ENCODE measurements at regions not wholly inside any gene's neighbourhood (a gene's known extent, or its start where the extent isn't known, plus 50 kb on each side); places are given as distances from the start of the nearest gene placed in this dataset.
A peak's percentile ranks its signal among the peaks of the same experiment; 100 is the strongest.

DNA sequence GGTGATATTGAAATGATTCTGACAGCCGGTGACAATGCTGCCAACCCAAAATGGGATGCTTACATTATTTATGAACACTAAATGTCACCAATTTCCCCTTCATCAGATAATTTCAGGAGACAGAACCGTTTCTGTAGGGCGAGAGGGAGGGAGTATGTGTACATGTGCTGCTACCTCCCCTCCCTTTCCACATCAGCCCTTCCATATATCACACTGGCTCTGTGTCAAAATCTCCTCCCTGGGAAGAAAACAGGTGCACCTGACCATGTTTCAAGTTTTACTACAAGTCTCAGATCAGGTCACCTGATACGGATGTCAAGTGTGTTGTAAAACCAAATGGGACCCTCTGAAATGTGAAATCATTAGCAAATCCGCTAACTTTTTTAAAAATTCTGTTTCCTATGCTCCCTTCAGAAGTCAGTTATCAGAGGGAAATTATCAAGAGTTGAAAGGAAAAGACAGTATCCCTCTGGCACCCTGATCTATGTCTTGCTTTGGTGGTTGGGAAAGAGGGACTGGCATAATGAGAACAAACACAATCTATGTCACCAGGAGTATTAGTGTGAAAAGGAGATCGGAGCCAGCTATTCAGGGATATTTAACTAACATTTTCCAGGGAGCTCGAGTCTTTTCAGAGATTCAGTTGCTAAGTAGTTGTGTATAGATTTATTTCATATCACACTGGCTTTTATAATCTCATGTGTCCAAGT lies 1002.3 kb upstream of the CDH8 start:
- DNase-seq: no peak

GRCh38 chr16:63037761-63038396 lies 1001.6 kb upstream of the CDH8 start:
- DNase-seq: no peak

- DNase-seq: no peak
Measured at GRCh38 chr16:63018581-63019223, 982.5 kb upstream of the CDH8 start.

DNA sequence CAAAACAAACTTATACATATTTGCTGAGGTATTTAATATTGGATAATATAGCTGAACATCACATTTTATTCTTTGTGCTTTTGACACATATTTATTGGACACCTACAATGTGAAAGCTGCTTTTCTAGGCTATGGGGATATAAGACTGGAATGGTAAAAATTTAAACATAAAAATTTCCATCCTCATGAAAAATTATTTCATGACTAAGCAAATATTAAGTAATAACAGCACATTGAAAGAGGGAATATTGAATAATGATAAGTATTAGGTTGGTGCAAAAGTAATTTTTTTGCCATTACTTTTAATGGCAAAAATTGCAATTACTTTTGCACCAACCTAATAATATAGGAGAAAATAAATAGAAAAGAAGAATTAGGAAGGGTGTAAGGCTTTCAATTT lies 972.5 kb upstream of the CDH8 start:
- no peak for DNase-seq

- DNase-seq: peak; percentile 0
Measured at GRCh38 chr16:63005356-63005755, 969.1 kb upstream of the CDH8 start.

- no peak for DNase-seq
Measured at GRCh38 chr16:62989480-62989879, 953.2 kb upstream of the CDH8 start.

- DNase-seq: no peak
Measured at GRCh38 chr16:62985722-62986121, 949.5 kb upstream of the CDH8 start.

DNA sequence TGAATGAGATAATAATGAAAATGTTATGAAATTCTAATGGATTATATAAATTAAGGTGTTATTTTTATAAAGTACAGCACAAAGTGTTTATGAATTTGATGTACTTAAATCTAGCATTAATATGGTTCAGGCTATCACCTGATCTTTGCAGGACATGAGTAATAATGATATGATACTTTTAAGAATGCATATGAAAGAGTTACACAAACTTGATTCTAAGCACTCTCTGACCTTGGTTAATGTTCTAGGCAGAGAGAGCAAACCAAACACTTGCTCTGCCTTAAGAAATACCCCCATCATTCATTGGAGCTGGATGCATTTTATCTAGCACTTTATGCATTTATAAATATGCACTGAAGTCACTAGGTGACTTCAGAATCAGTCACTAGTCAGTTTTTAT lies 942.2 kb upstream of the CDH8 start:
- DNase-seq: no peak

DNA sequence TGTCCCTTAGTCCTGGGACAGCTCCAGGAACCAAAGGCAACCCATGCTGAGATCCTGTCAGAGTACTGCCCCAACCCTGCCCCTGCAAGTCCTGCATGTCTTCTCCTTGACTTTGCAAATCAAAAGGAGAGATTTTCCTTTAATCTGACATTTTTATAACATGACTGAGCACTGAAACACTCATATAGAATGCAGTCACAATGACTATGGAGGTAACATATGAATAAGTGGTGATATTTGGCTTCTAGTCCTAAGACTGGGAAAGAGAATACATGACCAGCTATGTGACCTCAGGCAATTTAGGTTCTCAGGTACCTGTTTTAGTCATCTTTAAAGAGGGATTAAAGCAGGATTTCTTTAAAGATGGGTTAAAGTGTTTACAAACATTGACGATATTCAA lies 941.6 kb upstream of the CDH8 start:
- DNase-seq: no peak

DNA sequence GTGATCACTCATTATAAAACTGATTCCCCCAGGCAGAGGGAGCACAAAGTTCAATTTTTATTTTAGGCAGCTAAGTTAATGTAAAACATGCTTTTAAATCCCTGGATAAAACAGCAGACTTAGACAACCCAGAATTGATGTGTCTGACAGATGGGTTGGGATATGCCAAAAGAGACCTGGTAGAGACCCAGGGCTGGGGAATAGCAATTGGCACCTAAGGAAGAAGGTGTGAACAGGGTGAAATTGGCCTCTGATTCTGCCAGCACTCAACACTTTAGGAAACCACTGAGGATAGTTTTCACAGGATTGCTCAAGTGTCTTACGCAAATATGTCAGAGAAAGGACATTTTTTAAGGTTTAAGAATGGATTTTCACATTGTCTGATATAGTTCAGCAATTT lies 938.2 kb upstream of the CDH8 start:
- no peak for DNase-seq

GRCh38 chr16:62970851-62971250 lies 934.6 kb upstream of the CDH8 start:
- no peak for DNase-seq

DNA sequence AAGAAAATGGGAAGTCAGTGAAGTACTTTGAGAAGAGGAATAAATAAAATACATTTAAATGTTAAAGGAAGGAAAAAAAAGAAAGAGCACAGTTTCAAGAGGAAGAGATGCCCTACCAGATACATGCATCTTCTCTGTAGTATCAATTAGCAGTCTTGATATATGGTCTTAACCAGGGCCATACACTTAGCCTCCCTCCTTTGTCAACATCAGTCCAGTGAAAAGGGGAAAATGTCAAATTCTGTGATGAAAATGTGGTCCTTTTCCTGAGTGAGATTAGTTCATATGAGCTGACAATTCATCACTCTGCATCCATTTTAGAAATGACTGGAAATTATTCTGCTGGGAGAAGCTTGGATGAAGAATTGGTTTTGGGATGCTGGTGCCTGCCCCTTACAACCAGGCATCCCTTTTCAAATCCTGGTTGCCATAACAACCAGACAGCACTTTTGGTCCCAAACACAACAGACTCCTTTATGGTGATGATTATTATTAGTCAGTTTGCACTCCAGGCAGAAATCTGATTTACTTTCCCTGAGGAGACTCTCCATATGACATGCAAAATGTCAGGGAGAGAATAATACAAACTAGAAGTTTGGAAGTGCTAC lies 933.6 kb upstream of the CDH8 start:
- DNase-seq: no peak

DNA sequence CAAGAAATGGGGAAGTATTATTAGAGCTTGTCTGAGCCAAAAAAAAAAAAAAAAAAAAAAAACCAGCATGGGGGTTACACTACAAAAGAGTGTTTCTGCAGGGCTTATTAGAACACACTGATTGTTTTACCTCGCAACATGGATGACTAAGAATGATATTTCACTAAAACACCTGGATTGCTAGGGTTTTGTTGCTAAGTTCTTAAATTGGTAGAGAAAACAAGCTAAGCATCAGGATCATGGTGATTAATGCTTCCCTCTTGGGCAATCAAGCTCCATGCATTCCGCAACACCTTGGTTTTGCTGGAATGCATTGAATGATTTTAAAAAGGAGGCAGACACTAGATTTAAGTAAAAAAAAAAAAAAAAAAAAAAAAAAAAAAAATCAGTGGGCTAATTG lies 931.4 kb upstream of the CDH8 start:
- no peak for DNase-seq

DNA sequence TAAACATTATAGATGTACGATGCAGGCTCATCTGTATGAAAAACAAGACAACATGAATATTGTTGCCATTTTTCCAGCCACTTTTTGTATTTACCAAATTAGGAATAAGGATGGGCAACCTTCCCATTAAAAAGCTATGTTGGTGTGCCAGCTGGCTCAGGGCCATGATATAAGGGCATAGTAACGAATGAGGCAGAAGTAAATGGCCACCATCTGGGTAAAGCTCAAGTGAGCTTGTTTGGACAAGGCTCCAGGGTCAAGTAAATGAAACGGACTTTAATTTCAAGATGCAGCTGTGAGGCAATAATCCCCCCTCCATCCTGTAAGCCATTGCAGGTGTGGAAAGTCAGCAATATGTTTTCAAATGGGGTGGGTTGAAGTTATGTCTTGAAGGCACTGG lies 930.9 kb upstream of the CDH8 start:
- no peak for DNase-seq

DNA sequence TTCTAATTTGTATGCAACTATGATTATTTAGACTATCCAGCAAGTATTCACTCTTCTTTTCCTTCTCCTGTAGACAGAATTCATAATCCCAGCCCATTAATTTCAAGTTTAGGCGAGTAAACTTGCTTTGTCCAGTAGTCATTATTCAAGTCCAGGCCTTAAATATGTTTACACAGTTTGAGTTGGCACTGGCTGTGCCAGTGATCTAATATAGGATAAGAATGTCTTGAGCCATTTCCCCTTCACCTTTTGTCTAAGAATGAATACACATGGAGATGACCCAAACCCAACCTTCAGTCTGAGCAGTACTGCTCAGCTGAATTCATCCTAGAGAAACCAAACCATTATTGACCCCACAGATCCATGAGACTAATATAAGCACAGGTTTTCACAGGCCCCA lies 930.4 kb upstream of the CDH8 start:
- no peak for DNase-seq

DNA sequence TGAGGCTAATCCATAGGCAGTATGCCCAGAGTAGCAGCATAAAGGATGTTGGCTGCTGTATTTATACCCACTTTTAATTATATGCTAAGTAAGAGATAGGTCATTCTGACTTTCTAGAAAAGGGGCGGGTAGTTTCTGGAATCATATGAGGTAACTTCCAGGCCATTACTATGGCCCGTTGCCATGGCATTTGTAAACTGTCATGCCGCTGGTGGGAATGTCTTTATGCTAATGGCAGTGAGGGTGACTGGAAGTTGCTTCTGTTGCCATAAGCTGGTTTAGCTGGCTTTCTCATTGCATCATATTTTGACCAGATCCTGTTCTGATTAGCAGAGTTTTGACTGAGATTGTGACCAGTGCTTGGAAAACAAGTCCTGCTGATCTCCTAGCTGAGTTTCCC lies 929.6 kb upstream of the CDH8 start:
- DNase-seq: no peak

- no peak for DNase-seq
Measured at GRCh38 chr16:62963846-62964245, 927.6 kb upstream of the CDH8 start.

DNA sequence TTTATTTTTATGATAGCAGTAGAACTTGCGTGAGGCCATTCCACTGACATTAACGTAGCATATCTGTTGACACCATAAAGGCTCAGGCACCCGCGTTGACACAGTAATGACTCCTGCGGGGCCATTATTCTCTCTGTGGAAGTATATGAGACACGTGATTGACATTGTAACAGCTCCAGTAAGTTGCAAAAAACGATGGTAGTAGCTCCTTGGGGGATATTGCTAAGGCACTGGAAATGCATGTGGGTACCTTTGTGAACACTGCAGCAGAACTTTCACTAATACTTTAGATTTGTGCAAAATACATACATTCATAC lies 918.8 kb upstream of the CDH8 start:
- DNase-seq: no peak

- no peak for DNase-seq
Measured at GRCh38 chr16:62954144-62955032, 918.1 kb upstream of the CDH8 start.

GRCh38 chr16:62950351-62950750 lies 914.1 kb upstream of the CDH8 start:
- no peak for DNase-seq

- DNase-seq: no peak
Measured at GRCh38 chr16:62940569-62940968, 904.3 kb upstream of the CDH8 start.

- DNase-seq: no peak
Measured at GRCh38 chr16:62939687-62940086, 903.4 kb upstream of the CDH8 start.

- no peak for DNase-seq
Measured at GRCh38 chr16:62933929-62934328, 897.7 kb upstream of the CDH8 start.
